ENCODE measurements at regions not wholly inside any gene's neighbourhood (a gene's known extent, or its start where the extent isn't known, plus 50 kb on each side); places are given as distances from the start of the nearest gene placed in this dataset.
"Not testable (repeated sequence)": the region's sequence is repeated elsewhere in the genome, so short reads cannot be mapped to it uniquely, and the experiment has no call there.

GRCh38 chr9:81344366-81344765, 345.0 kb downstream of the TLE1 start:
- TF ChIP-seq ZNF274 (IDR thresholded peaks at IDR 0.05; ENCODE audit: low read depth, low read length): no peak

GRCh38 chr9:81335879-81336421, 353.4 kb downstream of the TLE1 start:
- no peak for TF ChIP-seq ZNF274 (IDR thresholded peaks at IDR 0.05; ENCODE audit: low read depth, low read length)
- H3K4me3 ChIP-seq (ENCODE audit: low read length): no peak overlapping the region

More at GRCh38 chr9:81344366-81344765, 345.0 kb downstream of the TLE1 start:
- H3K4me3 ChIP-seq (ENCODE audit: low read length): no peak overlapping the region

GRCh38 chr9:81321551-81321950, 367.8 kb downstream of the TLE1 start:
- no peak for TF ChIP-seq ZNF274 (IDR thresholded peaks at IDR 0.05; ENCODE audit: low read depth, low read length)
- no peak overlapping the region for H3K4me3 ChIP-seq (ENCODE audit: low read length)

GRCh38 chr9:81320909-81321482, 368.4 kb downstream of the TLE1 start:
- no peak for TF ChIP-seq ZNF274 (IDR thresholded peaks at IDR 0.05; ENCODE audit: low read depth, low read length)
- H3K4me3 ChIP-seq (ENCODE audit: low read length): no peak overlapping the region

GRCh38 chr9:81318571-81318970, 370.8 kb downstream of the TLE1 start:
- no peak for TF ChIP-seq ZNF274 (IDR thresholded peaks at IDR 0.05; ENCODE audit: low read depth, low read length)
- H3K4me3 ChIP-seq (ENCODE audit: low read length): no peak overlapping the region

- H3K4me3 ChIP-seq (ENCODE audit: low read length): no peak overlapping the region
- no peak for TF ChIP-seq ZNF274 (IDR thresholded peaks at IDR 0.05; ENCODE audit: low read depth, low read length)
Measured at GRCh38 chr9:81317939-81318338, 371.4 kb downstream of the TLE1 start.

- TF ChIP-seq ZNF274 (IDR thresholded peaks at IDR 0.05; ENCODE audit: low read depth, low read length): no peak
Measured at GRCh38 chr9:81317223-81317622, 372.1 kb downstream of the TLE1 start.

GRCh38 chr9:81314490-81314889, 374.9 kb downstream of the TLE1 start:
- no peak overlapping the region for H3K4me3 ChIP-seq (ENCODE audit: low read length)
- no peak for TF ChIP-seq ZNF274 (IDR thresholded peaks at IDR 0.05; ENCODE audit: low read depth, low read length)

More at GRCh38 chr9:81317223-81317622, 372.1 kb downstream of the TLE1 start:
- H3K4me3 ChIP-seq (ENCODE audit: low read length): no peak overlapping the region

- no peak for TF ChIP-seq ZNF274 (IDR thresholded peaks at IDR 0.05; ENCODE audit: low read depth, low read length)
- no peak overlapping the region for H3K4me3 ChIP-seq (ENCODE audit: low read length)
Measured at GRCh38 chr9:81313877-81314276, 375.5 kb downstream of the TLE1 start.

- TF ChIP-seq ZNF274 (IDR thresholded peaks at IDR 0.05; ENCODE audit: low read depth, low read length): no peak
- H3K4me3 ChIP-seq (ENCODE audit: low read length): no peak overlapping the region
Measured at GRCh38 chr9:81312346-81312745, 377.0 kb downstream of the TLE1 start.

- no peak overlapping the region for H3K4me3 ChIP-seq (ENCODE audit: low read length)
- TF ChIP-seq ZNF274 (IDR thresholded peaks at IDR 0.05; ENCODE audit: low read depth, low read length): no peak
Measured at GRCh38 chr9:81308404-81308803, 380.9 kb downstream of the TLE1 start.

- H3K4me3 ChIP-seq (ENCODE audit: low read length): not testable (repeated sequence)
Measured at GRCh38 chr9:81307791-81308190, 381.6 kb downstream of the TLE1 start.

- no peak overlapping the region for H3K4me3 ChIP-seq (ENCODE audit: low read length)
- no peak for TF ChIP-seq ZNF274 (IDR thresholded peaks at IDR 0.05; ENCODE audit: low read depth, low read length)
Measured at GRCh38 chr9:81305561-81306182, 383.7 kb downstream of the TLE1 start.

GRCh38 chr9:81303658-81304057, 385.7 kb downstream of the TLE1 start:
- no peak overlapping the region for H3K4me3 ChIP-seq (ENCODE audit: low read length)

GRCh38 chr9:81293651-81294050, 395.7 kb downstream of the TLE1 start:
- TF ChIP-seq ZNF274 (IDR thresholded peaks at IDR 0.05; ENCODE audit: low read depth, low read length): no peak
- H3K4me3 ChIP-seq (ENCODE audit: low read length): no peak overlapping the region

More at GRCh38 chr9:81303658-81304057, 385.7 kb downstream of the TLE1 start:
- TF ChIP-seq ZNF274 (IDR thresholded peaks at IDR 0.05; ENCODE audit: low read depth, low read length): no peak

Data from GM08714 (cell line).